Fibroblast of peridontal ligament (primary cell): ENCODE measurements at regions not wholly inside any gene's neighbourhood (a gene's known extent, or its start where the extent isn't known, plus 50 kb on each side); places are given as distances from the start of the nearest gene placed in this dataset.
A peak's percentile ranks its signal among the peaks of the same experiment; 100 is the strongest.
"Not testable (repeated sequence)": the region's sequence is repeated elsewhere in the genome, so short reads cannot be mapped to it uniquely, and the experiment has no call there.

Experiments used
- DNase-seq: peaks from one replicate; pipeline ENCODE4 v3.0.0-alpha.2; 2010; ENCODE audit errors: extremely low read depth

DNA sequence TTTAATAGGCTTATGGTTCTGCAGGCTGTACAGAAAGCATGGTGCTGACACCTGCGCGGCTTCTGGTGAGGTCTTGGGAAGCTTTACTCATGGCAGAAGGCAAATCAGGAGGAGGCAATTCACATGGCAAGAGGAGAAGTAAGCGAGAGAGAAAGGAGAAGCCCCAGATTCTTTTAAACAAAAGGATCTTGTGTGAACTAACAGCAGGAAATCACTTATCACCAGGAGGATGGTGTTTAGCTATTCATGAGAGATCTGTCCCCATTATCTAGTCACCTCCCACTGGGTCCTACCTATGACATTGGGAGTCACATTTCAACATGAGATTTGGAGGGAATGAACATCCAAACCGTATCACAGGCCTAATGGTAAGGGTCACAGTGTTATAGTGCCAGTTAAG is 678.0 kb upstream of the KCND2 start:
- DNase-seq: no peak

DNA sequence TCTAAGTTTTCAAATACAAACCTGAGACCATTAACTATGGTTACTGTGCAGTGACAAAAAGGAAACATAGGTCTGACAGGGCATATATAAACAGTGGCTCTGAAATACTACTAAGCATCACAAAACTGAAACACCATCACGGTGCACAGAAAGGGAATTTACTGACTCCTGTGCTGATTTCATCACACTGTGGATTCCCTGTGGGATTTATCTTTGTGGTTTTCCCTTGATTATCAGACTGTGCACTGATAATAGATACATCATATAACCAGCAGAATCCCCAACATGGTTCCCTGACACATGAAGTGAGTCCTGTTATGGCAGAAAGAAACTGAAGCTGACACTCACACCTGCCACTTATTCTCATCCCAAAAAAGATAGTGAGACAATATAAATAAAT is 676.3 kb upstream of the KCND2 start:
- no peak for DNase-seq

DNA sequence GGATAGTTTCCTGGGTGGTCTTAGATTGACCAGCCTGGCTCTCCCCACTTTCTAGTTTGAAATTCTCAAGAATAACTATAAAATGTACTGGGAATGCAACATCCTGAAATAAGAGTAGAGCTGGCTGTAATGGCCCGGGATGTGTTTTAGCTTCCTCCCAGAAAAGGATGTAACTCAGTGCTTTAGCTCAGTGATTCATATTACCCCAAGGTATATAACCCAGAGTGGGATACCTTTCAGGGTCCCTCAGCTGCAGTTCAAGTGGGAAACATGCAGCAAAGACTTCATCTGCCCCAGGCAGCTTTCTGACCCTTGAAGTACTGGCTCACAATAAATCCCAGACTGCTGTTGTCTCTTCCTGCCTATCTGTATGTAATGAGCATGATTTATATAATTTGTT is 666.7 kb upstream of the KCND2 start:
- no peak for DNase-seq

DNA sequence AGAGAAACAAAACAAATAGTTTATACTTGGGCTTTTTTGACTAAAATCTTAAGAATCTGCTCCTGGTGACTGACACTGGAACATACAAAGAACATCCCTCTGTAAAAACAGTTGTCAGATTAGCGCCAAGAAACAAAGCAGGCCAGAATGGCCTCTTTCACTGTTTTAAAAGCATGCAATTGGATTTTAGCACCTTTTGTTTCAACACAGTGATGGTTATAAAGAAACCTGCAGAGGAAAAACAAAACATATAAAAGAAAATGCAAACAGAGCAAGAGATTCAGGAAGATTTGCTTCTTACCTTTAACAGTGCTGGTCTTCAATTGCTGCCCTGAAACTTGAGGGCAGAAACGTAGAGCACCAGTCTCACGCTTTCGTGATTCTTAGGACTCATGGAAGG is 652.2 kb upstream of the KCND2 start:
- no peak for DNase-seq

DNA sequence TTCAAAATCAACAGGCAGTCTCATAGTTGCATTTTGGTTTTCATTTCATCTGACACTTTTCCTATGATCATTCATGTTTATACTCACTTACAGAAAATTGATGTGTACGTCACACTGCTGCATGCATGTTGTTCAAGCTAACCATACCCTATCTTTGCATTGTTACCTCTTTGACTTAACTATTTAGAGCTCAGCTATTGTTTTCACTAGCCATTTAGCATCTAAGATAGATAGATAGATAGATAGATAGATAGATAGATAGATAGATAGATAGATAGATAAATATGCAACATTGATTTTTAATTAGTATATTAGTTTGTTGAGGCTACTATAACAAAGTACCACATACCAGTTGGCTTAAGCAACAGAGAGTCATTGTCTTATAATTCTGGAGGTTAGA is 649.5 kb upstream of the KCND2 start:
- DNase-seq: no peak

DNA sequence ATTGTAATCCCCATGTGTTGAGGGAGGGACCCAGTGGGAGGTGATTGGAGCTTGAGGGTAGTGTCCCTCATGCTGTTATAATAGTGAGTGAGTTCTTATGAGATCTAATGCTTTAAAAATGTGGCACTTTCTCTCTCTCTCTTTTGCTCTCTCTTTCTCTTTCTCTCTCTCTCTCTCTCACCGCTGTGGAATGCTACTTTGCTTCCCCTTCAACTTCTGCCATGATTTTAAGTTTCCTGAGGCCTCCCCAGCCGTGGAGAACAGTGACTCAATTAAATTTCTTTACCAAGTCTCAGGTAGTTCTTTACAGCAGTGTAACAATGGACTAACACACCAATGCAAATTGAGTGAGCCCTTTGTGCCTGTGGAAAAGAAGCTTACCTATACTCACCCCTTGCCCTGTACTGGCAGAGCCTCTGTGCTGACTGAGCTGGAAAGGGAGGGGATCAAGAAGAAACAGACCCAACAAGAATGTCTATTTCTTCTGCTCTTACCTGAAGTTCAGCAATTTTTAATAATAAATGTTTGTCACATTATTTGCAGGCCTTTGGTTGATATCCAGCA is 642.5 kb upstream of the KCND2 start:
- no peak for DNase-seq

DNA sequence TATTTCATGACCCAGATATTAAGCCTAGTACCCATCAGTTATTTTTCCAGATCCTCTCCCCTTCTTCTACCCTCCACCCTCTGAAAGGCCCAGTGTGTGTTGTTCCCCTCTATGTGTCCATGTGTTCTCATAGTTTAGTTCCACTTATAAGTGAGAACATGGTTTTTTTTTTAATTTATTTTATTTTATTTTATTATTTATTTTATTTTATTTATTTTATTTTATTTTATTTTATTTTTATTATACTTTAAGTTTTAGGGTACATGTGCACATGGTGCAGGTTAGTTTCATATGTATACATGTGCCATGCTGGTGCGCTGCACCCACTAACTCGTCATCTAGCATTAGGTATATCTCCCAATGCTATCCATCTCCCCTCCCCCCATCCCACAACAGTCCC is 639.2 kb upstream of the KCND2 start:
- not testable (repeated sequence) for DNase-seq

DNA sequence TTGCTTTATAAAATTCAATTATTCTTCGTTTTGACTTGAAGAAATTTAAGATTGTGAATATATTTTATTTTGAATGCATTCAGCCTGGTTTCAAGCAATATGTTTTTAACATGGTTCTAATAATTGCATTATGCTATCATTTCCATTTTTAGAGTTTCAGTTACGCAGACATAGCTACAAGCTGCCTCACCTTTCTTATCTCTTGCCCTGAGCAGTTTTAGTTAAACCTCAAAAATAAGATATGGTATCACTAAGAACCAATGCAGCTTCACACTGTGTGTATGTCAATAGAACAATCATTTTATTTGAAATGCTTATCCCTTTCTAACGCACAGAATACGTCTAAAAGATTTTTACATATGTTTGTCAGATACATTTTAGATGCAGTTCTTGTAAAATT is 632.6 kb upstream of the KCND2 start:
- DNase-seq: no peak

DNA sequence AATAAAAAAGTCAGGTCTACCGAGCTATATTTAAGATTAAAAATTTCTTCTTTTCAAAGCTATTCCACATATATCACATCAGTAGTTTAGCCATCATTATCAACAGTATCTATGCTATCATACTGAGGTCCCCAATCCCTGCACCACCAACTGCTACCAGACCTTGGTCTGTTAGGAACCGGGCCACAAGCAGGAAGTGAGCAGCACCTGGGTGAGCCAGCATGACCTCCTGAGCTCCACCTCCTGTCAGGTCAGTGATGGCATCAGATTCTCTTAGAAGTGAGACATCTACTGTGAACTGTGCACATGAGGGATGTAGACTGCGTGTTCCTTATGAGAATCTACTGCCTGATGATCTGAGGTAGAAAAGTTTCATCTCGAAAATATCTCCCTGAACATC is 632.1 kb upstream of the KCND2 start:
- DNase-seq: no peak

DNA sequence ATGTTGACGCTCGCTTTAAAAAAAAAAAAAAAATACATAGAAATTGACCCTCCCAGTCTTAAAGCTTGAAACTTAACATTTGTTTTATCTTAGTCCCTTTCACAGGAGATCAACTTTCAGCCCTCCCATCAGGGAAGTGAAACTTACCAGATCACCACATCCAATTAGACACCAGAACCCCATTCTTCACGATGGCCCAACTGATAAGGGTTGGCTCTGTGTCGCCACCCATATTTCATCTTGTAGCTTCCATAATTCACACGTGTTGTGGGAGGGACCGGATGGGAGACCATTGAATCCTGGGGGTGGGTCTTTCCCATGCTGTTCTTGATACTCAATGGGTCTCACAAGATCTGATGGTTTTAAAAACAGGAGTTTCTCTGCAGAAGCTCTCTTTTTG is 629.4 kb upstream of the KCND2 start:
- DNase-seq: no peak

DNA sequence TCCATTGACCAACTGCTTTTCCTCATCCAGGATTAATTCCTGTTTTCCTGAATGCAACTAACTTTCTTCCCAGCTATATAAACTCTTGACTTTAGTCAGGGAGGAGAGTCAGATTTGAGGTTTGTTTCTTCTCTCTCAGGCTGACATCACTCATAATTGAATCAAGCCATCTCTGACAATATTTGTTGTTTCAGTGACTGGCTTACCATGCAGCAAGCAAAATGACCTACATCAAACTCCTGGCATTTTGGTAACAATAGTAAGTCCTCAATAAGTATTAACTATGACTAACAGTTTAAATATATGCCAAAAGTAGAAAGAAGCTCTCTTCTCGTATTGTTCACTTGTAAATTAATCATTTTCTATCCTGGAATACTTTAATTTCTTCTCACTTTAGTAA is 625.7 kb upstream of the KCND2 start:
- DNase-seq: no peak

DNA sequence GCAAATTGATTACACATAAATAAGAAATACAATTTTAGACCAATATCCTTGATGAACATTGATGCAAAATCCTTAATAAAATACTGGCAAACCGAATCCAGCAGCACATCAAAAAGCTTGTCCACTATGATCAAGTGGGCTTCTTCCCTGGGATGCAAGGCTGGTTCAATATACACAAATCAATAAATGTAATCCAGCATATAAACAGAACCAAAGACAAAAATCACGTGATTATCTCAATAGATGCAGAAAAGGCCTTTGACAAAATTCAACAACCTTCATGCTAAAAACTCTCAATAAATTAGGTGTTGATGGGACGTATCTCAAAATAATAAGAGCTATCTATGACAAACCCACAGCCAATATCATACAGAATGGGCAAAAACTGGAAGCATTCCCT is 624.2 kb upstream of the KCND2 start:
- DNase-seq: not testable (repeated sequence)

DNA sequence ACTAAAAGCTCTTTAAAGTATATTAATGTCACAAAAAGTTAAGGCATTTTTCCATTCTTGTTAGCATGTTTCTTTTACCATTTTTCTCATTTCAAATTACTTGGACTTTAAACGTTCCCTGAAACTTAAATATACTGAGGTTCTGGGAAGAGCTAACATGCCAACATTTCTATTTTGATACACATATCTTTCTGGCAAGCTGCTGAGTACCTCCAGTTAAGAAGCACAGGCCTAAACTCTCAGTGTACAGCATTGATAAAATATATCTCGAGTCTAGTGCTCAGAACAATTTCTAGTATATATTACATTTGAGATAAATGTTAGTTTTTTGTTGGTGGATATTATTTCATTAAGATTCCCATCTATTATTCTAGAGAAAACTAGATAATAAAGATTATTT is 612.9 kb upstream of the KCND2 start:
- no peak for DNase-seq

DNA sequence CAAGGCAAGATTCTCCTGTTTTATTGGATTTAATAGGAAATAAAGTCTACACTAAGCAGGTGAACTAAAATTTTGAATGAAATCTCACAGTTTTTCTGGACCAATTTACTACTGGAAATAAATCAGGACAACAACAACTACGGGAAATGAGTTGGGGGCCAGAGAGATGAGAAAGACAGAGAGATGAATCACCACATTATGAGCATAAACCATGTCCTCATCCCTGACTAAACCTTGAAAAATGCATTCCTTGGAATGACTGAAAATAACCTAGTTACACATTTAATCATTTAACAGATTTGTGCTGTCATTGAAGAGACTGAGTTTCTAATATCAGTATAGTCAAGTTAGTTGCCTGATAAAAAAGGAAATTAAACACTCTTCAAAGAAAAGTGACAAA is 608.4 kb upstream of the KCND2 start:
- peak; percentile 13 for DNase-seq

DNA sequence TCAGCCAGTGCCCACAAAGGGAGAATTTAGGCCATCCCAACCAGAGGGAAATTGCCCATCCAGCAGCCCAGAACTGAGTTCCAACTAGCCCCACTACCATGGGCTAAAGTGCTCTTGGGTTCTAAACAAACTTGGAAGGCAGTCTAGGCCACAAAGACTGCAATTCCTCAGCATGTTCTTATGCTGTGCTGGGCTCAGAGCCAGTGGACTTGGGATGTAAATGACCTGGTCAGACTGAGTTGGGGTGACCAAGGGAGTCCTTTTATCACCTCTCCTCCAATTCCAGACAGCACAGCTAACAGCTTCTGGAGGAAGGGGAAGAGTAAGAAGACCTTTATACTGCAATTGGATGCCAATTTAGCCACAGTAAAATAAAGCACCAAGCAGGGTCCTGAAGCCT is 607.2 kb upstream of the KCND2 start:
- DNase-seq: no peak

DNA sequence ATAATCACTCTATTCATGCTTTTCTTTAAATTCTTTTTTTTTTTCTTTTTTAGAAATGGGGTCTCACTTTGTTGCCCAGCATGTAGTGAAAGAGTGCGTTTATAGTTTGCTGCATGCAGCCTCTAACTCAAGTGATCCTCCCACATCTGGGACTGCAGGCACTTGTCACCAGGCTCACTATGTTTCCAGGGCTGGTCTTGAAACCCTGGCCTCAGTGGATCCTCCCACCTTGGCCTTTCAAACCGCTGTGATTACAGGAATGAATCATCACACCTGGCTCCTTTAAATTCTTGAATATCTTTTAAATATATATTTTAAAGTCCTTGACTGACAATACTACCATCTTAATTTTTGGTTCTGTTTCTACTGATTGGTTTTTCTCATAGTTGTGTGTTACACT is 591.6 kb upstream of the KCND2 start:
- DNase-seq: no peak

DNA sequence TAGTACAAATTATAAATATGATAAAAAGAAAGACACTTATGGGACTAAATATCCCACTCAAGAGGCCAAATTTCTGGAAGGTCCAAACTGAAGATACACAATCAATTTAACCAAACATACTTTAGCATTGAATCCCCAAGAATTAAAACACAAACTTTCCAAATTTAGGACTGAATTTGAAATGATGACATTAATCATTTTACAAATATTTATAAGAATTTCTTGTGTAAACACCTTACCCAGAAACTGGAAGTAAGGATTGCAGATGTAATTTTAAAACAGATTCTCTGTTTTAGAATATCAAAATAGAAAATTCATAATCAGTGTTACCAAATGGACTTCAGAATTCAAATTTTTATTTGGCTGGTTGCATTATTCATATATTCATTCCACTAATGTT is 588.2 kb upstream of the KCND2 start:
- no peak for DNase-seq

DNA sequence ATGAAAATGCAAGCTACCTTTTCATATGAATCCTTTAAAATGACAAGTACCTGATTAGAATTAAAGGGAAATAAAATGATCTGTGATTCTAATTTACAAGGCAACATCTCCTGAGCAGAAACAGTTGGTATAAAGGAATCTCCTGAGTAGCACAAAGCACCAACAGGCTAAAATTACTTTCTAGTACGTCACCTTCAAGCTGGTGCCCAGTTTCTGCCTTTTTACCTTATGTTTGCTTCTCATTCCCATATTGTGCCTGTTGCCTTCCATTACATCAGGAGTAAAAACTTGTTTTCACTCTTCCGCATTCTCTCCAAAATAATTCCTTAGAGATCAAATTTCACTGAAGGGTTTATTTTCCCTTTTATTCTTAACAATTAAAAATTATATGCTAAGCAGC is 587.1 kb upstream of the KCND2 start:
- DNase-seq: no peak

DNA sequence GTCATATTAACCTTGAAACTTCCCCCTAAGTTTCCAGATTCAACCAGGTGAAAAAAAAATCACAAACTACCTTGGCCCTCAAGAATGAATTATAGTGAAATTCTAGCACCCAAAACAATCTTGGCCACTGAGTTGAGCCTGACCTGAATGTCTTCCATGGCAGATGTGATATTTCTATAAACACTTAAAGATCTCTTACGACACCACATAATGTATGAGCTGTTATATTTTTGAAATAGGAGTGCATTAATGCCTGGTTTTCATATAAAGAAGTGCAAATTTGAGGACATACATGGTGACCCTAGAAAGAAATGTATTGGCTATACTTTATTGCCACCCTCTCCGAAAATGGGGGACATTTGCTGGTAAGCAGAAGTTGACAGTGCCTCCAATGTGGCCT is 584.1 kb upstream of the KCND2 start:
- DNase-seq: no peak

DNA sequence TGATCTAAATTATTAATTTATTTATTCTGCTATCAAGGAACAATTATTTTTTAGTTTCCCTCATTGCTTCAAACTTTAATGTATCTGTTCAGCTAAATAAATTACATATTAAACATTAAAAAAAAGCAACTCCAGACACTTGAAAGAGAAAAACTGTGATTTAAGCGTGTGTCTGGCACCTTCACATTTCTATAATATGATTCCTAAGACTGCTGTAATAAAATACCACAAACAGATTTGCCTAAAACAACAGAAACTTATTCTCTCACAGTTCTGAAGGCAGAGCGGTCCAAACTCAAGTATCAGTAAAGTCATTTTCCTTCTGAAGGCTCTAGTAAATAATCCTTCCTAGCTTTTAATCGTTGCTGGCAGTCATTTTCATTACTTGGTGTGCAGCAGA is 580.4 kb upstream of the KCND2 start:
- no peak for DNase-seq

DNA sequence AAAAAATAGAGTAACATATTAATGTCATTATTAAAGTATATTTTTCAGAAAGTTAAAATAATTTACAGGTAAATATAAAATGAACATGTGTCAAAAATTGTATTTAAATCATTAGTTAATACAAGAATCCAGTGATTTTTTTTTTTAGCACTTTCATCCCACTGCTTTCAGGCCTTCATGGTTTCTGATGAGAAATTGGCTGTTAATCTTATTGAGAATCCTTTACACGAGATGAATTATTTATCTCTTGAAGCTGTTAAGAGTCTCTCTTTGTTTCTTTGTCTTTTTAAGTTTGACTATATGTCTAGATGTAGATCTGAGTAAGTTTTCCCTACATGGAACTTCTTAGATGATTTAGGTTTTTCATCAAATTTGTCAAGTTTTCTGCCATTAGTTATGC is 578.5 kb upstream of the KCND2 start:
- no peak for DNase-seq

DNA sequence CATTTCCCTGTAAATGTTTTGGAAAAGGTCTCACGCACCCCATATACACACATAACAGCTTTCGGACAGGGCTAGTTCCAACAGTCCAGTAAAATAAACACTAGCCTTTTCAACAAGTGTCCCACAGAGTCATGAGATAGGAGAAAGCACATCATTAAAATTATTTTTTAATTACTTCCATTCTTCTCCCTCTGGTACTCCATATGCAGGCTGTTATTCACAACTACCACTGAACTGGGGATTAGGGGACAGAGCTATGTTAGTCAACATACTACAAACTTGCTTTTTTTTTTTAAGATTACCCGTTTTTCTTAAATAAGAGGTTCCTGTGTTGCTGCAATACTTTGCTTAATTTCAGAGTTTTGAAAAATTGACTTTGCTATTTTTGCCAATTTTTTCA is 576.6 kb upstream of the KCND2 start:
- DNase-seq: no peak

DNA sequence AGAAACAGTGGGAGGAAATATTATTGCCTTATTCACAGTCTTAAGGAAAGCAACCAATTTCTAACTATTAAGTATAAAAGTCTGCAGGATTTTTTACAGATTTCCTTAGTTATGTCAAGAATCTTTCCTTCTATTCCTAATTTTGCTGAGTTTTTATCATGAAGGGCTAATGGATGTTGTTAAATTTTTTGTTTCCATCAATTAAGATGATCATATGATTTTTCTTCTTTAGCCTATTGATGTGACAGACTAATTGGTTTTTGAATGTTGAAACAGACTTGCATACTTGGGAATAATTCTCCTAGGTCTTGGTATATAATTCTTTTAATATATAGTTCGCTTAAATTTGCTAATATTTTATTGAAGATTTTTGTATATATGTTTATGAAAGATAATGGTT is 569.1 kb upstream of the KCND2 start:
- no peak for DNase-seq

DNA sequence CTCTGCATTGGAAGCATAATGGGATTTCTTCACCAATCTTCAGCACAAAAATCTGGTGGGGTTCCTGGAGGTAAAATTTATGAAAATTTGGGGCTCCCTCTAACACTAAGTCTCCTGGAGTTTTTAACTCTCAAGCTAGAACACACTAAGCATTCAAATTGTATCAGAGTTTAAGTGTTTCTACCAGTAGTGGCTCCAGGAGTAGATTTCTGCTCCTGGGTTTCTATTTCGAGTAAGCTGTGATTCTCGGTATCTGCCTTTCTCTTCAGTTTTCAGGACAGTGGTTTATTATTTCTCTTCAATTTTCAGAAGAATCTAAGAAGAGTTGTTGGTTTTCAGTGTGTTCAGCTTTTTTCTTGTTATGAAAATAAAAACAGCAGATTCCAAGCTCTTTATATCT is 566.4 kb upstream of the KCND2 start:
- DNase-seq: no peak

DNA sequence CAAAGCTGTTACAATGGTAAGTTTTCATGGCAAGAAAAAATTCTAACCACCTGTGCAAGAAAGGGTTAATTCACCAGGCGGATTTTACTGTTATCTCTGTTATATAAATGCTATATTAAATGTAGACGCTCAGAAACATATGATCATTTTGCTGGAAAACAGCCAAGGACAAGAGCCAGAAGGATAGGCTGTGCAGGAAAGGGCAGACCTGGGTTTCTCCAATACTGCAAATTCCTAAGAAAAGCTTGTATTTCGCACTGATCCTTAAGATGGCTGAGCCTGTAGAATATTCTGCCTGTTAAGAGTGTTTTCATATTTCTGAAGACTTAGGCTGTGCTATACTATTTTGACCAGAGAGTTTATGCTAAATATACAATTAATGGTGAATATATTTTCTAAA is 564.1 kb upstream of the KCND2 start:
- no peak for DNase-seq
